GM19238 (cell line): ENCODE measurements at regions not wholly inside any gene's neighbourhood (a gene's known extent, or its start where the extent isn't known, plus 50 kb on each side); places are given as distances from the start of the nearest gene placed in this dataset.
"Not testable (repeated sequence)": the region's sequence is repeated elsewhere in the genome, so short reads cannot be mapped to it uniquely, and the experiment has no call there.

Experiments used
- DNase-seq: peaks from one replicate; pipeline ENCODE4 v3.0.0; 2011; ENCODE audit warnings: low spot score; ENCODE audit not compliant: insufficient read length

GRCh38 chr5:96483878-96484277 is 50.8 kb upstream of the PCSK1 start:
- no peak for DNase-seq

- DNase-seq, result no peak
Observed at GRCh38 chr5:96487859-96488258, 54.8 kb upstream of the PCSK1 start.

- DNase-seq, result no peak
Observed at GRCh38 chr5:96489532-96489931, 56.5 kb upstream of the PCSK1 start.

GRCh38 chr5:96492459-96493047 is 59.5 kb upstream of the PCSK1 start:
- no peak for DNase-seq

GRCh38 chr5:96493219-96493790 is 60.3 kb upstream of the PCSK1 start:
- DNase-seq, result no peak

- DNase-seq, result not testable (repeated sequence)
Observed at GRCh38 chr5:96495412-96495811, 62.4 kb upstream of the PCSK1 start.

GRCh38 chr5:96497027-96497426 is 64.0 kb upstream of the PCSK1 start:
- not testable (repeated sequence) for DNase-seq

GRCh38 chr5:96499753-96500345 is 66.8 kb upstream of the PCSK1 start:
- DNase-seq, result no peak

- no peak for DNase-seq
Observed at GRCh38 chr5:96501991-96502646, 69.1 kb upstream of the PCSK1 start.

- DNase-seq, result no peak
Observed at GRCh38 chr5:96503501-96504236, 70.6 kb upstream of the PCSK1 start.

GRCh38 chr5:96506376-96506775 is 73.3 kb upstream of the PCSK1 start:
- DNase-seq, result no peak

- DNase-seq, result no peak
Observed at GRCh38 chr5:96506866-96507527, 73.9 kb upstream of the PCSK1 start.

GRCh38 chr5:96509316-96509715 is 76.3 kb upstream of the PCSK1 start:
- no peak for DNase-seq

- DNase-seq, result no peak
Observed at GRCh38 chr5:96509721-96510350, 76.8 kb upstream of the PCSK1 start.

GRCh38 chr5:96516631-96517071 is 83.6 kb upstream of the PCSK1 start:
- DNase-seq, result no peak

- no peak for DNase-seq
Observed at GRCh38 chr5:96517295-96517694, 84.2 kb upstream of the PCSK1 start.

- DNase-seq, result no peak
Observed at GRCh38 chr5:96520345-96520744, 87.3 kb upstream of the PCSK1 start.

- no peak for DNase-seq
Observed at GRCh38 chr5:96522635-96523355, 89.7 kb upstream of the PCSK1 start.

- DNase-seq, result no peak
Observed at GRCh38 chr5:96527768-96528661, 95.0 kb upstream of the PCSK1 start.
